K562 (cell line): ENCODE measurements at regions not wholly inside any gene's neighbourhood (a gene's known extent, or its start where the extent isn't known, plus 50 kb on each side); places are given as distances from the start of the nearest gene placed in this dataset.

Experiments used
- ARNT ChIP-seq, 2 experiments: fragments of 450-650 bp; IDR thresholded peaks; 2 replicates each; pipeline ENCODE4 v1.6.1; 2016; ENCODE audit warnings: mild to moderate bottlenecking in 1 of 2
- CBX3 ChIP-seq, 2 experiments: IDR thresholded peaks; 1 replicate in 1 of 2; 2 replicates in 1 of 2; pipeline ENCODE4 v1.6.1; 2012; ENCODE audit warnings: inconsistent platforms in 2 of 2, low read length in 2 of 2, borderline replicate concordance in 1 of 2, control low read depth in 1 of 2
- EWSR1 ChIP-seq: fragments of 450-650 bp; IDR thresholded peaks from 2 replicates; pipeline ENCODE4 v1.6.1; 2018; ENCODE audit warnings: borderline replicate concordance, mild to moderate bottlenecking, low read depth, moderate library complexity; ENCODE audit not compliant: partially characterized antibody
- FOS ChIP-seq: IDR thresholded peaks from 3 replicates; pipeline ENCODE4 v1.6.1; 2011; ENCODE audit not compliant: insufficient read length; ENCODE audit errors: extremely low read depth
- GATAD2A ChIP-seq: fragments of 450-650 bp; IDR thresholded peaks from 2 replicates; pipeline ENCODE4 v1.6.1; 2017
- KAT2B ChIP-seq: IDR thresholded peaks from one replicate; pipeline ENCODE4 v1.6.1; 2012; ENCODE audit warnings: low read depth, mild to moderate bottlenecking, control low read depth, inconsistent platforms, low read length, moderate library complexity
- L3MBTL2 ChIP-seq: fragments of 450-650 bp; IDR thresholded peaks from 2 replicates; pipeline ENCODE4 v1.6.1; 2016; ENCODE audit warnings: mild to moderate bottlenecking, moderate library complexity
- MTA3 ChIP-seq: fragments of 450-650 bp; formaldehyde crosslinking; IDR thresholded peaks from 2 replicates; pipeline ENCODE4 v1.6.1; 2017; ENCODE audit warnings: mild to moderate bottlenecking, borderline replicate concordance
- NCOA6 ChIP-seq: fragments of 450-650 bp; IDR thresholded peaks from 2 replicates; pipeline ENCODE4 v1.6.1; 2017; ENCODE audit warnings: mild to moderate bottlenecking
- NFATC3 ChIP-seq: fragments of 450-650 bp; IDR thresholded peaks from 2 replicates; pipeline ENCODE4 v1.6.1; 2017; ENCODE audit warnings: mild to moderate bottlenecking
- NR2C2 ChIP-seq, 2 experiments: fragments of 200-800 bp in 1 of 2; sonication (Bioruptor generic) in 1 of 2; sonication (generic) in 1 of 2; formaldehyde crosslinking in 1 of 2; IDR thresholded peaks; 2 replicates each; pipeline versions ENCODE4 v1.6.1 to v1.8.0; 2016 to 2022; ENCODE audit warnings: mild to moderate bottlenecking in 1 of 2, missing compliant biosample characterization in 1 of 2, missing genetic modification characterization in 1 of 2, missing genetic modification reagents in 1 of 2
- RAD51 ChIP-seq: fragments of 450-650 bp; IDR thresholded peaks from 2 replicates; pipeline ENCODE4 v1.7.1; 2016; ENCODE audit warnings: low read depth, mild to moderate bottlenecking, borderline replicate concordance
- SIX5 ChIP-seq, 2 experiments: IDR thresholded peaks; 2 replicates each; pipeline ENCODE4 v1.6.1; 2011; ENCODE audit warnings: low read length in 2 of 2, borderline replicate concordance in 1 of 2, low read depth in 1 of 2, mild to moderate bottlenecking in 1 of 2, moderate library complexity in 1 of 2; ENCODE audit not compliant: insufficient read depth in 1 of 2
- TAL1 ChIP-seq: fragments of 450-650 bp; IDR thresholded peaks from 2 replicates; pipeline ENCODE4 v1.6.1; 2016; ENCODE audit warnings: mild to moderate bottlenecking
- TRIM28 ChIP-seq: fragments of 450-650 bp; IDR thresholded peaks from 2 replicates; pipeline ENCODE4 v1.6.1; 2017
- ZNF347 ChIP-seq: fragments of 450-650 bp; formaldehyde crosslinking; IDR thresholded peaks from 2 replicates; pipeline ENCODE4 v1.4.0; 2020; ENCODE audit warnings: low read depth, mild to moderate bottlenecking, moderate library complexity
- TF ChIP-seq, protein P1 (sequence below): IDR thresholded peaks from 2 replicates; pipeline ENCODE4 v1.6.1; 2012; ENCODE audit warnings: low read depth, low read length, improper control_type of control experiment, borderline replicate concordance
- TF ChIP-seq, protein P2 (sequence below): sonication (generic); formaldehyde crosslinking; IDR thresholded peaks from 2 replicates; pipeline ENCODE4 v1.8.0; 2022; ENCODE audit warnings: mild to moderate bottlenecking, missing genetic modification reagents
- TF ChIP-seq, protein P3 (sequence below), 2 experiments: fragments of 200-800 bp in 1 of 2; sonication (Bioruptor generic) in 1 of 2; sonication (generic) in 1 of 2; formaldehyde crosslinking in 1 of 2; IDR thresholded peaks in 1 of 2; conservative IDR thresholded peaks in 1 of 2; 2 replicates each; pipeline versions ENCODE4 v1.5.0 to v1.6.1; 2016 to 2020; ENCODE audit warnings: missing compliant biosample characterization in 1 of 2, missing genetic modification characterization in 1 of 2, missing genetic modification reagents in 1 of 2
- TF ChIP-seq, protein P4 (sequence below), 2 experiments: fragments of 150-350 bp in 1 of 2; IDR thresholded peaks; 2 replicates each; pipeline ENCODE4 v1.6.1; 2012 to 2016; ENCODE audit warnings: low read depth in 2 of 2, low read length in 2 of 2, mild to moderate bottlenecking in 1 of 2, moderate library complexity in 1 of 2

DNA sequence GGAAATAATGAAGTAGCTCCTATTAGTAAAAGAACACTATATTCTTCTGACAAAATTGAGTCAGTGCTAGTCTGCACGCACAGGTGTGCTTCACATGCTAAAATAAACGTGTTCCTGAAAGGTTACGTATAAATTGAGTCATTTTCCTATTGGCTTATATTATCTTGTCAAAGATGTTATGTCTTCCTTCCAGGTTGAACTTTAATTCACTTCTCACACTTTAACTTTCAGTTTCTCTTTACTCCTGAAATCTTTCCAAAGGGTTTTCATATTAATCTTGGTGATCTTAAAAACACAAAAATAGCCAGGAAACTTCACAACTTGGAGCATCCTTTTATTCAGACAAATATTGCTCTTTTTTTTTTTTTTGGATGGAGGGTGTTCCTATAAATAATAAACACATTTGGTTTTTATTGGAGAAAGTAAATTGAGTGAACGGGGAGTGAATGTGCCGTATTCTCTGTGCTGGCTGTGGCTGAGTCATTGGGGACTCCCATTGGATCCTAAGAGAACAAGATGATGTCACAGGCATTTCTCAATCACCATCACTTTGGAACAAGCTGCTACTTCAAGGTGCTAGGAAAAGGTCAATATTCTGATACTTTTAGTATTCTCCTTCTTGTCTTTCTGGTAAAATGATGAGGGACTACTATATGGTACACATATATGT lies 150.2 kb upstream of the SPATS2L start (continued):
- TF ChIP-seq TAL1 (no peak), EWSR1 (no peak), ZNF347 (CRISPR knock-in tag) (no peak), NCOA6 (no peak), MTA3 (no peak), L3MBTL2 (no peak), CBX3 (IDR thresholded peaks at IDR 0.05; ENCODE audit: borderline replicate concordance in 1 of 2, low read length in 2 of 2) (no peak), KAT2B (no peak), GATAD2A (no peak), NFATC3 (no peak), FOS (no peak), NR2C2 (CRISPR knock-in tag; IDR thresholded peaks at IDR 0.05) (no peak), NR2C2 (tag; IDR thresholded peaks at IDR 0.05) (no peak; the same call in 1 of the 2 replicates), SIX5 (IDR thresholded peaks at IDR 0.05; ENCODE audit: borderline replicate concordance in 1 of 2, insufficient read depth in 1 of 2, low read depth in 1 of 2, low read length in 2 of 2) (no peak), TRIM28 (no peak), RAD51 (no peak), ARNT (IDR thresholded peaks at IDR 0.05) (no peak)
- TF ChIP-seq, protein P1, sequence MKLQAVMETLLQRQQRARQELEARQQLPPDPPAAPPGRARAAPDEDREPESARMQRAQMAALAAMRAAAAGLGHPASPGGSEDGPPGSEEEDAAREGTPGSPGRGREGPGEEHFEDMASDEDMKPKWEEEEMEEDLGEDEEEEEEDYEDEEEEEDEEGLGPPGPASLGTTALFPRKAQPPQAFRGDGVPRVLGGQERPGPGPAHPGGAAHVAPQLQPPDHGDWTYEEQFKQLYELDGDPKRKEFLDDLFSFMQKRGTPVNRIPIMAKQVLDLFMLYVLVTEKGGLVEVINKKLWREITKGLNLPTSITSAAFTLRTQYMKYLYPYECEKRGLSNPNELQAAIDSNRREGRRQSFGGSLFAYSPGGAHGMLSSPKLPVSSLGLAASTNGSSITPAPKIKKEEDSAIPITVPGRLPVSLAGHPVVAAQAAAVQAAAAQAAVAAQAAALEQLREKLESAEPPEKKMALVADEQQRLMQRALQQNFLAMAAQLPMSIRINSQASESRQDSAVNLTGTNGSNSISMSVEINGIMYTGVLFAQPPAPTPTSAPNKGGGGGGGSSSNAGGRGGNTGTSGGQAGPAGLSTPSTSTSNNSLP = no peak
- TF ChIP-seq, protein P2, sequence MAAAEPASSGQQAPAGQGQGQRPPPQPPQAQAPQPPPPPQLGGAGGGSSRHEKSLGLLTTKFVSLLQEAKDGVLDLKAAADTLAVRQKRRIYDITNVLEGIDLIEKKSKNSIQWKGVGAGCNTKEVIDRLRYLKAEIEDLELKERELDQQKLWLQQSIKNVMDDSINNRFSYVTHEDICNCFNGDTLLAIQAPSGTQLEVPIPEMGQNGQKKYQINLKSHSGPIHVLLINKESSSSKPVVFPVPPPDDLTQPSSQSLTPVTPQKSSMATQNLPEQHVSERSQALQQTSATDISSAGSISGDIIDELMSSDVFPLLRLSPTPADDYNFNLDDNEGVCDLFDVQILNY (CRISPR knock-in tag) = no peak
- TF ChIP-seq, protein P3, sequence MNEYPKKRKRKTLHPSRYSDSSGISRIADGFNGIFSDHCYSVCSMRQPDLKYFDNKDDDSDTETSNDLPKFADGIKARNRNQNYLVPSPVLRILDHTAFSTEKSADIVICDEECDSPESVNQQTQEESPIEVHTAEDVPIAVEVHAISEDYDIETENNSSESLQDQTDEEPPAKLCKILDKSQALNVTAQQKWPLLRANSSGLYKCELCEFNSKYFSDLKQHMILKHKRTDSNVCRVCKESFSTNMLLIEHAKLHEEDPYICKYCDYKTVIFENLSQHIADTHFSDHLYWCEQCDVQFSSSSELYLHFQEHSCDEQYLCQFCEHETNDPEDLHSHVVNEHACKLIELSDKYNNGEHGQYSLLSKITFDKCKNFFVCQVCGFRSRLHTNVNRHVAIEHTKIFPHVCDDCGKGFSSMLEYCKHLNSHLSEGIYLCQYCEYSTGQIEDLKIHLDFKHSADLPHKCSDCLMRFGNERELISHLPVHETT (CRISPR knock-in tag; conservative IDR thresholded peaks at IDR 0.05 in 1 of 2, IDR thresholded peaks at IDR 0.05 in 1 of 2) = no peak
- TF ChIP-seq, protein P4, sequence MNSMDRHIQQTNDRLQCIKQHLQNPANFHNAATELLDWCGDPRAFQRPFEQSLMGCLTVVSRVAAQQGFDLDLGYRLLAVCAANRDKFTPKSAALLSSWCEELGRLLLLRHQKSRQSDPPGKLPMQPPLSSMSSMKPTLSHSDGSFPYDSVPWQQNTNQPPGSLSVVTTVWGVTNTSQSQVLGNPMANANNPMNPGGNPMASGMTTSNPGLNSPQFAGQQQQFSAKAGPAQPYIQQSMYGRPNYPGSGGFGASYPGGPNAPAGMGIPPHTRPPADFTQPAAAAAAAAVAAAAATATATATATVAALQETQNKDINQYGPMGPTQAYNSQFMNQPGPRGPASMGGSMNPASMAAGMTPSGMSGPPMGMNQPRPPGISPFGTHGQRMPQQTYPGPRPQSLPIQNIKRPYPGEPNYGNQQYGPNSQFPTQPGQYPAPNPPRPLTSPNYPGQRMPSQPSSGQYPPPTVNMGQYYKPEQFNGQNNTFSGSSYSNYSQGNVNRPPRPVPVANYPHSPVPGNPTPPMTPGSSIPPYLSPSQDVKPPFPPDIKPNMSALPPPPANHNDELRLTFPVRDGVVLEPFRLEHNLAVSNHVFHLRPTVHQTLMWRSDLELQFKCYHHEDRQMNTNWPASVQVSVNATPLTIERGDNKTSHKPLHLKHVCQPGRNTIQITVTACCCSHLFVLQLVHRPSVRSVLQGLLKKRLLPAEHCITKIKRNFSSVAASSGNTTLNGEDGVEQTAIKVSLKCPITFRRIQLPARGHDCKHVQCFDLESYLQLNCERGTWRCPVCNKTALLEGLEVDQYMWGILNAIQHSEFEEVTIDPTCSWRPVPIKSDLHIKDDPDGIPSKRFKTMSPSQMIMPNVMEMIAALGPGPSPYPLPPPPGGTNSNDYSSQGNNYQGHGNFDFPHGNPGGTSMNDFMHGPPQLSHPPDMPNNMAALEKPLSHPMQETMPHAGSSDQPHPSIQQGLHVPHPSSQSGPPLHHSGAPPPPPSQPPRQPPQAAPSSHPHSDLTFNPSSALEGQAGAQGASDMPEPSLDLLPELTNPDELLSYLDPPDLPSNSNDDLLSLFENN (IDR thresholded peaks at IDR 0.05; ENCODE audit: low read depth in 2 of 2, low read length in 2 of 2) = no peak
